ENCODE measurements at regions not wholly inside any gene's neighbourhood (a gene's known extent, or its start where the extent isn't known, plus 50 kb on each side); places are given as distances from the start of the nearest gene placed in this dataset.

GRCh38 chr3:73319179-73319769 is 257.8 kb downstream of the EBLN2 start:
- TF ChIP-seq CTCF (IDR thresholded peaks at IDR 0.05) (no peak), POLR2AphosphoS5 (IDR thresholded peaks at IDR 0.05) (no peak)
